ENCODE measurements at regions not wholly inside any gene's neighbourhood (a gene's known extent, or its start where the extent isn't known, plus 50 kb on each side); places are given as distances from the start of the nearest gene placed in this dataset.

DNA sequence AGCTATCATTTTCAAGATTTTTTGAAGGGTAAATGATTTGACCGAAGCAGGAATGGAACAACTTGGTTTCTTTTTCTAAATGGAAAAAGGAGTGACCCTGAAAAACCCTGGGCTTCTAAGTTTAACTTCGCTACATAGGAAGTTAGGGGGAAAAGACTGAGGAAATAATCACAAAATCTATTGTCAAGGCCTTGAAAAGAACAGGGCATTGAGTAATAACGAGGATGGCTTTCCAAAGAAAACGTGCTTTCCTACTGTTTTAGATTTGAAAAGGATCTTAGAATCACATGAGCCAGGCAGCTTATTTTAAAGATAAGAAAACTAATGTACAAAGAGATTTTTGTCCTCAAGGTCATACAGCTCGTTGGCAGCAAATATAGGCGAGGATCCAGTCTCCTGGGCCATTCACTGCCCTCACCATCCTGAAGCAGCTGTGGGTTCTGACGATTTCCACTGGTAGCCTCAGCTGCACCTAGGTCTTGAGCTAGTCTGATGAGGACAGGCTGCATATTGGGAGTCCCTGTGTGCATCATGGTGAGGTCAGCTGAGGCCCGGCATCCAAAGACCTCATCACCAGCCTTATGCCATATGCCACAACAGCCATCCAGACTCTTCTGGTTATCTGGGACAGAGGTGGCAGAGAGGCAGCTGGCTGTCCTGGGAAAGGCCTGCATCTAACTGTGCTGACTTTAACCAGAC, 384.7 kb upstream of the NRP1 start:
- TF ChIP-seq, protein P1, sequence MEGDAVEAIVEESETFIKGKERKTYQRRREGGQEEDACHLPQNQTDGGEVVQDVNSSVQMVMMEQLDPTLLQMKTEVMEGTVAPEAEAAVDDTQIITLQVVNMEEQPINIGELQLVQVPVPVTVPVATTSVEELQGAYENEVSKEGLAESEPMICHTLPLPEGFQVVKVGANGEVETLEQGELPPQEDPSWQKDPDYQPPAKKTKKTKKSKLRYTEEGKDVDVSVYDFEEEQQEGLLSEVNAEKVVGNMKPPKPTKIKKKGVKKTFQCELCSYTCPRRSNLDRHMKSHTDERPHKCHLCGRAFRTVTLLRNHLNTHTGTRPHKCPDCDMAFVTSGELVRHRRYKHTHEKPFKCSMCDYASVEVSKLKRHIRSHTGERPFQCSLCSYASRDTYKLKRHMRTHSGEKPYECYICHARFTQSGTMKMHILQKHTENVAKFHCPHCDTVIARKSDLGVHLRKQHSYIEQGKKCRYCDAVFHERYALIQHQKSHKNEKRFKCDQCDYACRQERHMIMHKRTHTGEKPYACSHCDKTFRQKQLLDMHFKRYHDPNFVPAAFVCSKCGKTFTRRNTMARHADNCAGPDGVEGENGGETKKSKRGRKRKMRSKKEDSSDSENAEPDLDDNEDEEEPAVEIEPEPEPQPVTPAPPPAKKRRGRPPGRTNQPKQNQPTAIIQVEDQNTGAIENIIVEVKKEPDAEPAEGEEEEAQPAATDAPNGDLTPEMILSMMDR (IDR thresholded peaks at IDR 0.05), result no peak
- TF ChIP-seq ZFX (IDR thresholded peaks at IDR 0.05; ENCODE audit: borderline replicate concordance), result no peak
- H3K27ac ChIP-seq, result no peak overlapping the region

DNA sequence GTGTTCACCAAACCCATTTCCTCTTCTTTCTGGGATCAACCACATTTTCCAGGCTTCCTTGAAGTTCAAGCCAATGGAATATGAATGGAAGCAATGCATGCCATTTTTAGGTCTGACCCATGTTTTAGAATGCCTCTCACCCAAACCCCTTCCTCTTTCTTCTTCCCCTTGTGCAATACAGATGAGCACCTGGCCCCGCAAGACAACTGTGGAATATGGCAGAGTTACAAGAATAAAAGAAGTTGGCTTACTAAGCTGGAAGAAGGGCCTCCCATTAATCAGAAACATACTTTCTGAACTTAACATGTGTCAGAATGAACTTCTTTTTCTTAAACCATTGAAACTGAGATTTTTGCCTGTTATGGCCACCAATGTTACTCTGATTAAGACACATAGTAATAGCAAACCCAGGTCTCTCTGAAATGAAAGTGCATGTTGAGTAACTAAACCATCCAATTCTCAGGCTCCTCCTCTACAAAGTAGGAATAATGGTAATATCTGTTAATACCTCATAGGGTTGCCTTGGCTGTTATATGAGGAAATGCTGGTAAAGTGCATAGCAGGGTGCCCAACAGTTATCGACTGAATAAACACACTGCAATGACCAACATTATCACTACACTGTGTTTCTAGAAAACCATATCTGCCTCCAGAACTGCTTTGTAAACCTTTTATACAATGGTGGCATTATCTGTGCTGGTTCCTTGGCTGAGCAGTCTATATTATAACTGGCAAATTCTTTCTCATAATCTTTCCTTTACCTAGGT, 382.2 kb upstream of the NRP1 start:
- TF ChIP-seq ZFX (IDR thresholded peaks at IDR 0.05; ENCODE audit: borderline replicate concordance), result no peak
- TF ChIP-seq, protein P1 (IDR thresholded peaks at IDR 0.05), result no peak
- H3K27ac ChIP-seq, result no peak overlapping the region

DNA sequence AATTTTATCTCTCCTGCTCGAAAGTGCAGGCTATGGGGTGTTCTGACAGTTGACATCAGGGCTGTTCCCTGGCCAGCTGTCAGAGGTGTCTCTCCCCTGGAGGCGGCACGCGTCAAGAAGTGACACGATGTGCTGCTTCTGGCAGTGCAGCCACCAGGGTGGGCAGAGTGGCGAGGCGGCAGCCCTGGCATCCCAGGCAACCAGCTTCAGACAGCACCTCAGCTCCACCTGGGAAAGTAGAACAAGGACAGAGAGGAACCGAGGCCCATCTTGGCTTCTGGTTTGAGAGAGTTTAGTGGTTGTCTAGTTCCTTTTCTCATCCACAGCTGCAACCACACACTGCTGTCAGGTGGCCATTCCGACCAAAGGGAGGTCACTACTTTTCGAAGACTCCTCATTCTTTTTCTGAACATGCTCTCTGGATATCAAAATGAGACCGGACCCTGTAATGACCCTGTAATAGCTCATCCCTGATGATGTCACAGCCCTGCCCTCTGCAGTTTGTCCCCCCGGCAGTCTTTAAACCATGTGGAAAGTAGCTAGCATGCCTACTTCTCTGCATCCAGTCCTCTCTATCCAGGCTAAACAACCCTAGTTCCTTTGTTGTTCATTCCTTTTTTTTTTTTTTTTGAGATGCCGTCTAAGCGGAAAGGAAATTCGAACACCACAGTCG, 381.0 kb upstream of the NRP1 start:
- no peak for TF ChIP-seq ZFX (IDR thresholded peaks at IDR 0.05; ENCODE audit: borderline replicate concordance)
- TF ChIP-seq, protein P1 (IDR thresholded peaks at IDR 0.05), result no peak
- H3K27ac ChIP-seq, result no peak overlapping the region

DNA sequence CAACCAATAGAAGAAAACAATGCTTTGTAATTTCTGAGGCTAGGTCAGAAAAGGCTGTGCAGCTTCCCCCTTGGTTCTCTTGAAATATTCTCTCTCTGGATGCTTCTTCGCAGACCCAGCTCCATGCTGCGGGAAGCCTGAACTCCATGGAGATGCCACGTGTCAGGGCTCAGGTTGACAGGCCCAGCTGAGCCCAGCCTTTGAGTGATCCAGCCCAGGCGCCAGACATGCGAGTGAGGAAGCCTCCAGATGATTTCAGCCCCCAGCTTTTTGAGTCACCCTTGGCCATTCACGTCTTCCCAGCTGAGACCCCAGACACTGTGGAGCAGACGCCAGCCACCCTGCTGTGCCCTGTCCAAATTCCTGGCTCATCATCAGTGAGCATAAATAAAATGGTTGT, 378.4 kb upstream of the NRP1 start:
- H3K27ac ChIP-seq, result no peak overlapping the region
- TF ChIP-seq, protein P1 (IDR thresholded peaks at IDR 0.05), result no peak

DNA sequence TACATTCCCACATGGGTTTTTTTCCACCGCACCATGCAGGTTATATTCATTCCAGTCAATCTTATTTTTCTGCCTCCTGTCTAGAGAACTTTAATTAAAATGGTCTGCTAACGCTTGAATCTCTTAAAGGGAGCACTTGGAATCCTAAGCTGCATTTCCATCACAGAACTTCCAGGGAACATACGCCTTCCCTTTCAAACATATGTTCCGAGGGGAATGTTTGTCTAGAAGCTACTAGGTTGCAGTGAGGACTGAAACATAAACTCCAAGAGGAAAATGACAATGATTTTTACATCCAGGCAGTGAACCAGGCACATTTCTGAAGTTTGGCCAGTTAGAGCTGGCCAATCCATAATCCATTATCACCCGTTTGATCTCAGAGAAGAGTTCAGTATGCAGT, 375.5 kb upstream of the NRP1 start:
- no peak overlapping the region for H3K27ac ChIP-seq
- TF ChIP-seq, protein P1 (IDR thresholded peaks at IDR 0.05), result no peak
- TF ChIP-seq ZFX (IDR thresholded peaks at IDR 0.05; ENCODE audit: borderline replicate concordance), result no peak

DNA sequence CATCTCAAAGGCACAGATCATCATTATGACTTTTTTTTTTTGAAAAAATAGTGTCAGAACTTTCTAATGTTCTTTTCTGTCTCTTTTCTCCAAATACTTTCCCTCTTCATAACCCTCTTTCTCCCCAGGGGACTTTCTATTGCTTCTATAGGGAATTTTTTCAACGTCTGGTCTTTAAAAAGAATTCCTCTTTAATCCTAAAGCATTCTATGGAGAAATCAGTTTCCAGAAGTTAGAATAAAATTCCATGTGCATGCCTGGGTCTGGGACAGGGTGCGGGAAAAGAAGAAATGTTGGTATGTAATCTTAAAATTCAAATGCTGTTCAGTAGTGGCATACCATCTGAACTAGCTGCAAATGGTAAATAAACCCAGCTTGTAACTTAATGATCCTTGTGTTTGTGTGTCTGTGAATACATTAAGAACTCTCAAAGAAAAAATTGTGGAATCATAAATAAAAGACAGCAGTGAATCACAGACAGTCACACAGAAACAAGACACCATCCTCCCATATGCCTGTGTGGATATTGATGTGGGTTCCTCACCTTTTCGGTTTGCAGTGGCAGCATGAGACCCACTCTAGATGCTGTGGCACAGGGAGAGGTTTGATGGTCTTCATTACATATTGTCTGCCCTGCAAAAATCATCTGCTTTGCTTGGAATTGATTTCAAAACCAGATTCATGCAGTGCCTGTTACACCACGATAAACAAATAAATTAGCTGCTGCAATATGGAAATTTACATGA, 374.7 kb upstream of the NRP1 start:
- TF ChIP-seq ZFX (IDR thresholded peaks at IDR 0.05; ENCODE audit: borderline replicate concordance), result no peak
- TF ChIP-seq, protein P1 (IDR thresholded peaks at IDR 0.05), result no peak
- H3K27ac ChIP-seq, result no peak overlapping the region
